ENCODE measurements at regions not wholly inside any gene's neighbourhood (a gene's known extent, or its start where the extent isn't known, plus 50 kb on each side); places are given as distances from the start of the nearest gene placed in this dataset.

GRCh38 chrX:116339407-116339806 lies 97.0 kb upstream of the SLC6A14 start:
- H3K4me1 ChIP-seq: no peaks in the 10 kb centered on the region
- WGBS, 5 donors: 86 to 100% (median 95%) methylated on average over 1 of the region's 1 CpG
- no peak overlapping the region for H3K4me3 ChIP-seq
- peaks cover 0 to 16% (median 0%) of the 10 kb centered on the region in 8 donors for H3K9me3 ChIP-seq
- H3K27ac ChIP-seq: no peak overlapping the region
- TF ChIP-seq CTCF (IDR thresholded peaks at IDR 0.05 in 8 of 11, conservative IDR thresholded peaks at IDR 0.05 in 3 of 11) (no peak), POLR2AphosphoS5 (IDR thresholded peaks at IDR 0.05) (no peak), POLR2A (IDR thresholded peaks at IDR 0.05) (no peak)
- H3K27me3 ChIP-seq (replicated peaks in 1 of 7): no peaks in the 10 kb centered on the region
- no peak for DNase-seq
- H3K36me3 ChIP-seq: no peaks in the 10 kb centered on the region
- intact Hi-C loops (cut with DNase I; ENCODE audit: low total_unique reads): no loop called here

- Histone ChIP-seq H3K27me3 (replicated peaks in 1 of 7) (no peaks in the 10 kb centered on the region), H3K27ac (no peak overlapping the region), H3K36me3 (no peaks in the 10 kb centered on the region), H3K4me3 (no peak overlapping the region), H3K4me1 (no peaks in the 10 kb centered on the region), H3K9me3 (peaks cover 0 to 16% (median 0%) of the 10 kb centered on the region in 8 donors)
- no peak for TF ChIP-seq POLR2AphosphoS5 (IDR thresholded peaks at IDR 0.05)
- no peak for TF ChIP-seq CTCF (IDR thresholded peaks at IDR 0.05 in 8 of 11, conservative IDR thresholded peaks at IDR 0.05 in 3 of 11)
- no peak for TF ChIP-seq POLR2A (IDR thresholded peaks at IDR 0.05)
- 38 to 59% (median 48%) methylated on average over 4 of the region's 4 CpGs for WGBS, 5 donors
- intact Hi-C loops (cut with DNase I; ENCODE audit: low total_unique reads): no loop called here
- DNase-seq: no peak
Measured at GRCh38 chrX:116342903-116343302, 93.5 kb upstream of the SLC6A14 start.

GRCh38 chrX:116345958-116346357 lies 90.4 kb upstream of the SLC6A14 start:
- Histone ChIP-seq H3K4me1 (no peaks in the 10 kb centered on the region), H3K36me3 (no peaks in the 10 kb centered on the region), H3K4me3 (no peak overlapping the region), H3K9me3 (no peaks in the 10 kb centered on the region), H3K27me3 (replicated peaks in 1 of 7) (no peaks in the 10 kb centered on the region), H3K27ac (no peak overlapping the region)
- TF ChIP-seq CTCF (IDR thresholded peaks at IDR 0.05 in 8 of 11, conservative IDR thresholded peaks at IDR 0.05 in 3 of 11) (no peak), POLR2AphosphoS5 (IDR thresholded peaks at IDR 0.05) (no peak), POLR2A (IDR thresholded peaks at IDR 0.05) (no peak)
- no peak for DNase-seq
- WGBS, 5 donors: 52 to 88% (median 63%) methylated on average over 3 of the region's 3 CpGs
- intact Hi-C loops (cut with DNase I; ENCODE audit: low total_unique reads): no loop called here

GRCh38 chrX:116357329-116357728 lies 79.1 kb upstream of the SLC6A14 start:
- no peak for DNase-seq
- 37 to 55% (median 52%) methylated on average over 2 of the region's 2 CpGs for WGBS, 5 donors
- no peak overlapping the region for H3K27ac ChIP-seq
- no peaks in the 10 kb centered on the region for H3K36me3 ChIP-seq
- no peak overlapping the region for H3K4me3 ChIP-seq
- H3K4me1 ChIP-seq: no peaks in the 10 kb centered on the region
- H3K27me3 ChIP-seq (replicated peaks in 1 of 7): no peaks in the 10 kb centered on the region
- H3K9me3 ChIP-seq: no peaks in the 10 kb centered on the region
- TF ChIP-seq CTCF (IDR thresholded peaks at IDR 0.05 in 8 of 11, conservative IDR thresholded peaks at IDR 0.05 in 3 of 11) (no peak), POLR2A (IDR thresholded peaks at IDR 0.05) (no peak), POLR2AphosphoS5 (IDR thresholded peaks at IDR 0.05) (no peak)
- intact Hi-C loops (cut with DNase I; ENCODE audit: low total_unique reads): no loop called here
